Inflammatory macrophage (primary cell): ENCODE measurements at regions not wholly inside any gene's neighbourhood (a gene's known extent, or its start where the extent isn't known, plus 50 kb on each side); places are given as distances from the start of the nearest gene placed in this dataset.
"Not testable (repeated sequence)": the region's sequence is repeated elsewhere in the genome, so short reads cannot be mapped to it uniquely, and the experiment has no call there.

Experiments used
- DNase-seq, 2 donors: peaks; one replicate each; pipeline ENCODE4 v3.0.0-alpha.2; 2020 to 2022

GRCh38 chrX:40952855-40953254 lies 132.4 kb upstream of the USP9X start:
- DNase-seq: peak; percentile 25 to 36

- DNase-seq: no peak
Observed at GRCh38 chrX:40953369-40953768, 131.9 kb upstream of the USP9X start.

- no peak for DNase-seq
Observed at GRCh38 chrX:40960041-40960440, 125.2 kb upstream of the USP9X start.

GRCh38 chrX:40962793-40963407 lies 122.3 kb upstream of the USP9X start:
- DNase-seq: no peak

- DNase-seq: no peak
Observed at GRCh38 chrX:40964008-40964407, 121.2 kb upstream of the USP9X start.

GRCh38 chrX:40964633-40965586 lies 120.3 kb upstream of the USP9X start:
- peak in 1 of 2 donors; percentile 10 for DNase-seq

- no peak for DNase-seq
Observed at GRCh38 chrX:40966213-40966820, 118.9 kb upstream of the USP9X start.

- DNase-seq: no peak
Observed at GRCh38 chrX:40968180-40968579, 117.1 kb upstream of the USP9X start.

- no peak for DNase-seq
Observed at GRCh38 chrX:40971736-40972135, 113.5 kb upstream of the USP9X start.

GRCh38 chrX:40973619-40974018 lies 111.6 kb upstream of the USP9X start:
- no peak for DNase-seq

GRCh38 chrX:40975951-40976350 lies 109.3 kb upstream of the USP9X start:
- no peak for DNase-seq

- no peak for DNase-seq
Observed at GRCh38 chrX:40976981-40977380, 108.3 kb upstream of the USP9X start.

- DNase-seq: no peak
Observed at GRCh38 chrX:40984962-40985361, 100.3 kb upstream of the USP9X start.

GRCh38 chrX:40987413-40987812 lies 97.8 kb upstream of the USP9X start:
- no peak for DNase-seq

- no peak for DNase-seq
Observed at GRCh38 chrX:40988100-40988499, 97.1 kb upstream of the USP9X start.

- DNase-seq: not testable (repeated sequence)
Observed at GRCh38 chrX:40993395-40993794, 91.8 kb upstream of the USP9X start.

GRCh38 chrX:40996886-40997530 lies 88.2 kb upstream of the USP9X start:
- peak; percentile 87 to 90 for DNase-seq

- DNase-seq: no peak
Observed at GRCh38 chrX:40998123-40998522, 87.1 kb upstream of the USP9X start.

- DNase-seq: peak in 1 of 2 donors; percentile 5
Observed at GRCh38 chrX:41001327-41001726, 83.9 kb upstream of the USP9X start.

GRCh38 chrX:41002026-41002425 lies 83.2 kb upstream of the USP9X start:
- no peak for DNase-seq

GRCh38 chrX:41003506-41004270 lies 81.6 kb upstream of the USP9X start:
- no peak for DNase-seq

GRCh38 chrX:41005445-41005992 lies 79.7 kb upstream of the USP9X start:
- peak; percentile 14 to 28 for DNase-seq
